ENCODE measurements at regions not wholly inside any gene's neighbourhood (a gene's known extent, or its start where the extent isn't known, plus 50 kb on each side); places are given as distances from the start of the nearest gene placed in this dataset.

DNA sequence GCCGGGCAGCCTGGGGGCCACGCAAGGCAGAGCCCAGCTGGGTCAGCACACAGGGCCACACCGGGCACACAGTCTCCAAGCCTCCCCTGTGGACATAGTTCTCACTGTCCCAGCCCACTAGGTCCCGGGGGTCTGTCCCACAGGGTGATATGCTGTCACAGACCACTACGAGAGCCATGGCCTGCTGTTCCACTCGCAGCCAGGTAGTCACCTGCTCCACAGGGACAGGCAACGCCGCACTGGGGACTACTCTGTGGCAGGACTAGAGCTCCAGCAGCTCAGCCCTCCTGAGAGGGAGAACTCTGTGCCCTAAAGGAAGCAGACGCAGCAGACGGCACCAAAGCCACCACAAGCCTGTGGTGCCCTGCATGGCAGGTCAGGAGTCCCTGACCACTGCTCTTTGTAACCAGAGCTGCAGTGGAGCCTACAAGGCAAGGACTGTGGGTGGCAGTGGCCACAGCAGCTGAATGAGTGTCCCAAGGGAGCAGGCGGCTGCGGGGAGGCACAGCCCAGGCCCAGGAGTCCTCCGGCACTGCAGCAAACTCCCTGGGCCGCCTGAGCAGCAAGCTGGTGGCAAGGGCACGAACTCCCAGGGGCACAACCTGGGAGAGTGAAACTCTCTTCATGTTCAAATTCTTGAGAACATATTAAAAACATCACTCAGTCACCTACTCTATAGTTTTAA lies 171.2 kb upstream of the GRK3 start:
- DNase-seq (ENCODE audit: low read depth in 1 of 2, low spot score in 1 of 2): no peak

DNA sequence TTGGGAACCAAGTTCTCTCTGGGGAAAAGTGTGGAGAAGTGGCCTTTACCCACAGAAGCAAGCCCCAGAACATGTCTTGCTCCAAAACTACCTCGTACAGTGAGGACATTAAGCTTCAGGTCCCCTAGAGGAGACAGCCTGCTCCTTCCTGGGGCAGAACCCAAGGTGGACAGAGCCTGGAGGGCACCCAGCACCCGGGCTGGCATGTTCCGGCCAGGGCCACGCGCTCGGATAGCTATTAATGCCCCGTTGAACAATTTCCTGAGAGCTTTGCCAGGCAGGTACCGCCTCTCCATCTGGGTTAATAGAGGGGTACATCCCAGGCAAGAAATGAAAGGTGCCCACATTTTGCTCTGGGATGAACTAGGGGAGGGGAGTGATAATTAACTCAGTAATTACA lies 169.0 kb upstream of the GRK3 start:
- DNase-seq (ENCODE audit: low read depth in 1 of 2, low spot score in 1 of 2): no peak

DNA sequence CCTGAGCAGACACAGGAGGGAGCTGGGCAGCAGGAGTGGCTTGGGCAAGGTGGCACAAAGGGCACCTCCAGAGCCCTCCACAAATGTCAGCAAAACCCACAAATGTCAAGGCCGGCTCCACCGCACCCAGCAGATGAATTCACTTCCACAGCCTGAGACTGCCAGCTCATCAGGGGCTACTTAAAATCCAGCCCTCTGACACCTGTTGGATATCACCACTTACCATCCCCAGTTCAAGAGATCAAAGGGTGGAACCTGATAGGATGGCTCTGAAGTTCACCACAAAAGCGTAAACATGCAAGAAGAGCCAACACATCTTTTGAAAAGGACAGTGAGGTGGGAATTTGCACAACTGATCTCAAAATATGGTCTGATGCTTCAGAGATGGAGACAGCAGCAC lies 168.6 kb upstream of the GRK3 start:
- no peak for DNase-seq (ENCODE audit: low read depth in 1 of 2, low spot score in 1 of 2)

DNA sequence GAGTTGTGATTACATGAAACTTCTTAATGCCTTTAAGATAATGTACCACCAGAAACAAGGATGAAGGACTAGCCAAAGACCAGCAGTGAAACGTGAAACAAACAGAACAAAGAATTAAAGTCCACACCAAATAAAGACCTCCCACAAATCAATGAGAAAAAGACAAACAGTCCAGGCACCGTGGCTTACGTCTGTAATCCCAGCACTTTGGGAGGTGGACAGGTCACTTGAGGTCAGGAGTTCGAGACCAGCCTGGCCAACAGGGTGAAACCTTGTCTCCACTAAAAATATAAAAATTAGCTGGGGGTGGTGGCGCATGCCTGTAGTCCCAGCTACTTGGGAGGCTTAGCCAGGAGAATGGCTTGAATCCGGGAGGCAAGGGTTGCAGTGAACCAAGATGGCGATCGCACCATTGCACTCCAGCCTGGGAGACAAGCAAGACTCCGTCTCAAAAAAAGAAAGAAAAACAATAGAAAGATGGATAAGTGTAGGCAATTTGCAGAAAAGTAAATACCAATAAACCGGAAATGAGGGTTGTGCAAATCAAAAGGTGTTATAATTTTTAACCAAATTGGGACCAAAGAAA lies 167.8 kb upstream of the GRK3 start:
- no peak for DNase-seq (ENCODE audit: low read depth in 1 of 2, low spot score in 1 of 2)

DNA sequence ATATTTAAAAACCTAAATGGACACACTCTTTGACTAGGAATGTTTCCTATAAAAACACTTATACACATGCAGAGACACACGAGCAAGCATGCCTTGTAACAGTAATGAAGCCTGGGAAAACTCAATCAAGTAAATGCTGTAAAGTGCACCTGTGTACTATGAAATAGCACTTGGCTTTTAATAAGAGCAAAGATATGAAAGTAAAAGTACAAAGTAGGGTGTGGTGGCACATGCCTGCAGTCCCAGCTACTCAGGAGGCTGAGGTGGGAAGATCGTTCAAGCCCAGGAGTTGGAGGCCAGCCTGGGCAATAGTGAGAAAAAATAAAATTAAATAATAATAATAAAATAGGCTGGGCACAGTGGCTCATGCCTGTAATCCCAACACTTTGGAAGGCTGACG lies 166.9 kb upstream of the GRK3 start:
- no peak for DNase-seq (ENCODE audit: low read depth in 1 of 2, low spot score in 1 of 2)

DNA sequence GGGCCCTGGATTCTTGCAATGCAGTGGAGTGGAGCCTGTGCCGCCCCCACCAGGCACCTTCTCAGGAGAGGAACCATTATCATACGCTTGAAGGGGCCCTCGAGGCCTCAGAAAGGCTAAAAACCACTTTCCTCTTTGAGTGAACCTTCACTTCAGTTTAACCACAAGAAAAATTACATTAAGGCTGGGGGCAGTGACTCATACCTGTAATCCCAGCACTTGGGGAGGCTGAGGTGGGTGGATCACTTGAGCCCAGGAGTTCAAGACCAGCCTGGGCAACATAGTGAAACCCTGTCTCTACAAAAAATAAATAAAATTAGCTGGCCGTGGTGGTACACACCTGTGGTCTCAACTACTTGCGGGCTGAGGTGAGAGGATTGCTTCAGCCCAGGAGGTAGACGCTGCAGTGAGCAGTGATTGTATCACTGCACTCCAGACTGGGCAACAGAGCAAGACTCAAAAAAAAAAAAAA lies 165.8 kb upstream of the GRK3 start:
- peak in 1 of 2 donors; percentile 30 for DNase-seq (ENCODE audit: low read depth in 1 of 2, low spot score in 1 of 2)

DNA sequence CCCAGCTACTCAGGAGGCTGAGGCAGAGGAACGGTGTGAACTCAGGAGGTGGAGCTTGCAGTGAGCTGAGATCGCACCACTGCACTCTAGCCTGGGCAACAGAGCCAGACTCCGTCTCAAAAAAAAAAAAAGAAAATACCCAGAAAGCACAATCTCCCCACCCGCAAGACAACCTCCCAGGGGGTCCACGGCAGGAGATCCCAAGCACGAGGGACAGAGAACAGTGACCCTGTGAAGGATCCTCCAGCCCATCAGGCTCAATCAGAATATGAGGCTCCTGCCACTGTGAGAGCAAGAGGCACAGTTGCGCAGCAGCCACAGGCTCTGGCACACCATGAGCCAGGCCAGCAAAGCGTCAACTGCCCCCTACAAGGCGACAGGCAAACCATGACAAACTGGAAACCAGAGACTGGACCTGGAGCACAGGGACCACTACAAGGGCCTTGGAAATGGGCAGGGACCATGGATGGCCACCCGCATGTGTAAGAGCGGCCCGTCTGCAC lies 164.8 kb upstream of the GRK3 start:
- DNase-seq (ENCODE audit: low read depth in 1 of 2, low spot score in 1 of 2): no peak

DNA sequence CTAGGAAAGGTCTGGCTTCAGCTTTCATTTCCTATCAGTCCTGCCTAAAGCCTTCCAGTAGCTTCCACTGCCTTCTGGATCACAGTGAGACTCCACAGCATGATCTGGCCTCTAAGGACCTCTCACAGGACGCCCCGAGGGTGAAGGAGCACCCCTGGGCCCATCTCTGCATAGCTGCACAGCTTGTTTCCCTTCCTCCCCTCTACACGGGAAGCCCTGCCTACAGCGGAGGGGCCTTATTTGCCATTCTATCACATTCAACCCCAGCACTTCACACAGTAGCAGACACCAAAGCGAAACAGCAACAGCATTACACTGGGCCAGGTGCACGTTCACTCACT lies 162.3 kb upstream of the GRK3 start:
- no peak for DNase-seq (ENCODE audit: low read depth in 1 of 2, low spot score in 1 of 2)

DNA sequence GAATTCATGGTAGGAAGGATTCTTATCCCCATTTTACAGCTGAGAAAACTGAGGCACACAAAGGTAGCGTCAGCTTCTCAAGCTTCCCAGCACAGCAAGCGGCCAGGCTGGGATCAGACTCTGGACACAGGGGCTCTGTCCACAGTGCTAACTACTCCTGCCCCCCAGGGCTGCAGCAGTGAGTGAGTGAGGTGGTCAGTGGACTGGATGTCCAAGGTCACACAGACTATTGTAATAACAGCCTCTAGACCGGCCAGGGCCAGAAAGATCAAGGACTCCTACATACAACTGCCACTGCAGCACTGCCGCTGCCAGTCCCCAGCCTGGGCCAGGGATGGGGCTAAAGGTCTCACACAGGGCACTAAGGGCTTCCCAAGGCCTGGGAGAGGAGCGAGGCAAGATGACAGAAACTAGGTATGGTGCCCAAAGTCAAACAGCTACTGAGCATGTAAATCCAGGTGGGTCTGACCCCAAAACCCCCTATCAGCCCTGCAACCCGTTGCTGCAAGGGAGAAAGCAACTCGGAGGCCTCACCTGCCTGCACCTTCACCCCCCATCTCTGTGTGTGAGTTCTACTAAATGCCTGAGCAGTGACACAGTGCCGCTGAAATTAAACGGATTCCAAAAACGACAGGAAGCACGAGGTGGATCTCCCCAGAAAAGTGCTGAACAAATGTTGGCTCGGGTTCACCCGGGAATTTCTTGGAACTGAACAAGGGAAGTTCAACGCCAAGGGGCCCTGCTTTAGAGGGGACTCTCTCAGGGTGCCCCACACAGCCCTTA lies 161.8 kb upstream of the GRK3 start:
- no peak for DNase-seq (ENCODE audit: low read depth in 1 of 2, low spot score in 1 of 2)

DNA sequence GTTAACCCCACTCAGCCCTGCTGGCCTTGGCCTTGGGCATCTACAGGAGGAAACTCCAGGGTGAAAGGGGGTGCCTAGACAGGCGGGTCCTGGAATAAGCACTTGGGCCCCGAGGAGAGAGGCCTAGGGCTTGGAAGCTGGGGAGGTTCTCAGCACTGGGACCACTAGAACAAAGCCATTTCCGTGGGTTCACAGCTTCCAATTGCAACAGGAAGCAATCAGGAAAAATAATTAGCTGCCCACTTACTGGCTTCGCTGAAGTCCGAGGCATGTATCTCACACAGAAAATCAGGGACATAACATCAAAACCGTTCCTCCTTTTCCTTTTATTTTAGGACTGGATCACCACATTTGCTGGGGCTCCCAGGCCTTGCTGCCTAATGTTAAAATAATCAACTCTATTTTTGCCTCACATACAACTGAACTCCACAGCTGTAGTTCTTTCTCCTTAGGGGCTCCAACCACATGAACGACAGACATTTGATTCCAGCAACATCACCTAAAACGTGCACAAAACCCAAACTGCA lies 161.1 kb upstream of the GRK3 start:
- no peak for DNase-seq (ENCODE audit: low read depth in 1 of 2, low spot score in 1 of 2)

DNA sequence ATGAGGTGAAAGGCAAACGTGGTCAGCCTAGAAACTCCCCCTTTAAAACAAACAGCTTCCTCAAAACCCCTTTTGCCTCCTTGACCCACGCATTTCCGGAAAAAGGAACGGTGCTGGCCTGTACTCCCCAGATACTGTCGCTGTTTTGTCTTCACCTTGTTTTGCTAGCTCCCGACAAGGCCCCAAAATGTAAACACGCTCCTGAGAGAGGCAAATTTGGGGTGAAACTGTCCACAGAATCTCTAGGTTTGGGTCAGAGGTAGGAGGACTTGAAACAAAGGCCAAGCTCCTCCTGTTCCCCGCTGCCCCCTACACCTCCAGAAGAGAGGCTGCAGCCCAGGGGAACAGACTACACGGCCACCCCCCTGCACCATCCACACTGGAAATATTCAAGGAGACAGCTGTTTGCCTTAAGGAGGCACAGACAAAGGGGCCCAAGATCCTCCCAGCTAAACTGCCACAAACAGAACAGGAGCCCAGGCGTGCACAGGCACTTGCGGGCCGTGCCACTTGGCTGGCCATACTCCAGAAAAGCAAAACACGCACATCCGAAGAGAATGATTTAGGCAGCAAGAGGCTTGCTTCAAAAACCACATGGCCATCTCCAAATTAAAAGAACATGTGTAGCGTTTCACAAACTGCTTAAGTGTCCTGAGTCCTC lies 160.5 kb upstream of the GRK3 start:
- DNase-seq (ENCODE audit: low read depth in 1 of 2, low spot score in 1 of 2): no peak

DNA sequence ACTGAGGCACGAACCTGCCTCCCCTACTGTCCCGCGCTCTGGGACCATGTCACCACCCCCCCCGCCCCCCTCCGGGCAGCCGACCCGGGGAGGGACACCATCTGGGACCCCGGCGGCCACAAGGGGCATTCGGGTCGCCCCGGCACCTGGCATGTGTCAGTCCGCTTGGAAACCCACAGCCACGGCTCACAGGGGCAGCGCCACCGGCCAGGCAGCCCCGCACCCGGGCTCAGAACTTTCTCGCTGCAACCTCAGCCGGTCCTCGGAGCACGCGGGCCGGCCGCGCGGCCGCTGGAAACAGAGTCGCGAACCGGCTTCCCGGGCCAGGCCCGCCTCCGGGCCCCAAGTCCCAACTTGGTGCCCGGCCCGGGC lies 159.9 kb upstream of the GRK3 start:
- no peak for DNase-seq (ENCODE audit: low read depth in 1 of 2, low spot score in 1 of 2)

DNA sequence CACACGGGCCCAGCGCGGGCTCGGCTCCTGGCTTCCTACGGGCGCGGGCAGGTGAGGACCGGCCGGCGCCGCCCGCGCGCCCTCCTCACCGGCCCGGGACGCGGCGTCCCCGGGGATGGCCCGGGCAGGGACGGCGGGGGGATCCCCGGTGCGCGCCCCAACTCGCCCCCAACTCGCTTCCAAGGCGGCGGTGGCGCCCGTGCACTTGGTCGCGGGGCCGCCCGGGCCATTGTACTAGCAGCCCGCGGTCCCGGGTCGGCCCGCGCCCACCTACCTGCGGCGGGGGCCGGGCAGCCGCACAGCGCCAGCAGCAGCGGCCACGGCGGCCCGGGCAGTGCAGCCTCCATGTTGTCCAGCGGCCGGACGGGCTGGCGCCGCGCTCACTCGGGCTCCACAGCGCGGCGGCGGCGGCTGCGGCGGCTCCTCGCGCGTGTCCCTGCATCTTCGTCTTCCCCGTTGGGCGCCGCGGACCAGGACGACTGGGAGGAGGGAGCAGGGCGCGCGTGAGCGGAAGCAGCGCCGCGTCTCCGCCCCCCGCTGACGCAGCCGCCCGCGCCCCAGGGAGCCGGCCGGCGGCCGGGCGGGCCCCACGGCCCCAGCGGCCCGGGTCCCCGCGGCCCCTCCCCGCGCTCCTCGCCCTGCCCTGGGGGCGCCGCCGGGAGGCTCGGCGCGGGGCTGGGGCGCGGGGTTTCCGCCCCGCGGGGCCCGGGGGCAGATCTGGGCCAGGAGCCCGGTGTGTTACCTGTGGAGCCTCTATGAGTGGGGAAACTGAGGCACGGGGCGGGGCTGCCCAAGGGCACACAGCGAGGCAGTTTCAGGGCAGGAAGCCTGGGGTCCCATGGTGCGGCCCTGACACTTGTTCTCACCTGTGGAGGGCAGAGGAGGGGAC lies 159.3 kb upstream of the GRK3 start:
- peak; percentile 27 to 49 for DNase-seq (ENCODE audit: low read depth in 1 of 2, low spot score in 1 of 2)

DNA sequence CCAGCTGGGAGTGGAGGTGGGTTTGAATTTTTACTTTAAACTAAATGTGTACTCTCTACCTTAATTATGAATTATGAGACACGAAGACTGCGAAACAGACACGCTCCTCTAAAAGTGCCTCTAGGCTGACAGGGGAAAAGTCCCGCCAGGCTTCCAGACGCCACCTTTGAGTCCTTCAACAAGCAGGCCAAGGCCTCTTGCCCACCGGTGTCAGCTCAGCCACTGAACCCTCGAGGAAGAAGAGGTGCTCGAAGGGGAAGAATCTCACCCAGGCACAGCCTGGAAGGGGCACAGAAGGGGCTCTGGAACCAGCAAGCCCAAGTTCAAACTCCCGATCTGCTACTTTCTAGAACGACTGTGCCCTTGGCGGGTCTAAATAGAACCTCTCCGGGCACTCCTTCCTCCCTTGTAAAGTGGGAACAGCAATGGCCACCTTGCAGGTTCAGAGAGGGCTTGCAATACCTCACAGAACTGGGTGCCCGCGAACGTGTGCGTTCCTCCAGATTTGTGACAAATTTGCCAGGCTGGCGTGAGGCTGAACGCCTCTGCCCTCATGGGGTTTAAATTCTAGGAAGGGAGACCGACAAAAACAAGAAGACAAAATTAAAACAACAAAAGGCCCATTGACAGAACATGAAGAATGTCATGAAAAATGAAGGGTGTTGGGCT lies 158.5 kb upstream of the GRK3 start:
- no peak for DNase-seq (ENCODE audit: low read depth in 1 of 2, low spot score in 1 of 2)

DNA sequence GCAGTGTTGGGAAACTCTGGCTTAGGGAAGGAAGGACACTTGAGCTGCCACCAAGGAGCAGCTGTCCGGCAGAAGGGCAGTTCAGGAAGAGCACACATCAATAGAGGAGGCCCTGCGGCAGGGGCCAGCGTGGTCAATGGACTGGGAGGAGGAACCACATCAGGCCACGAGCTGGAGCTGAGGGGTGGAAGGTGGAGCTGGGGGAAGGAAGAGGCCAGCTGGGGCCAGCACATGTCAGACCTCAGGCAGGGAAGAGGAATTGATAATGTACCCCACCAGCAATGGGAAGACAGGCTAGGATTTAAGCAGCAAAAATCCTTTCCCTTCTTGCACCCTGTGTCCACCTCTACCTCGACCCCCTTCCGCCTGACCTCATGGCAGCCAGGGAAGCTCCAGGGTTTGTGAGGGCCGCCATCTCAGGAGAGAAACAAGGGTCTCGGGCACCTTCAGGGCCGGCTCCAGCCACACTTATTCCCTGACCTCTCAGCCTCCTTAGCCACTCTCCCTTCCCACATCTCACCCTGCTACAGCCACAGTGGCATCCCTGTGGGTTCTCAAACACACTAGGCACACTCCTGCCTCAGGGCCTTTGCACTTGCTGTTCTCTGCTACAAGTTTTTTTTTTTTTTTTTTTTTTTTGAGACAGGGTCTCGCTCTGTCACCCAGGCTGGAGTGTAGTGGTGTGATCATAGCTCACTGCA lies 157.8 kb upstream of the GRK3 start:
- no peak for DNase-seq (ENCODE audit: low read depth in 1 of 2, low spot score in 1 of 2)

DNA sequence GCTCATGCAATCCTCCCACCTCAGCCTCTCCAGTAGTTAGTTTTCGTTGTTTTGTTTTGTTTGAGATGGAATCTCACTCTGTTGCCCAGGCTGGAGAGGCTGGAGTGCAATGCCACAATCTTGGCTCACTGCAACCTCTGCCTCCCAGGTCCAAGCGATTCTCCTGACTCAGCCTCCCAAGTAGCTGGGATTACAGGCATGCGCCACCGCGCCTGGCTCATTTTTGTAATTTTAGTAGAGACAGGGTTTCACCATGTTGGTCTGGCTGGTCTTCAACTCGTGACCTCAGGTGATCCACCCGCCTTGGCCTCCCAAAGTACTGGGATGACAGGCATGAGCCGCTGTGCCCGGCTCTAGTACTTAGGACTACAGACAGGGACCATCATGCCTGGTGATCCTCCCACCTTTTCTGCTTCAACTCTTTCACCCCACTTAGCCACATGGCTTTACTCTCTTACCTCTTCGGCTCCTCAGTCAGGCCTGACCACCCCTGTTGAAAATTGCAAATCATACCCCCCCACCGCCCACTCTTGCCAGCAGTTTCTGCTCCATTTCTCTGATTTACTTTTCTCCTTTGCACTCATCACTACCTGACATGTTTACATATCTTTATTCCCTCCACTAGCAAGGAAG lies 157.1 kb upstream of the GRK3 start:
- DNase-seq (ENCODE audit: low read depth in 1 of 2, low spot score in 1 of 2): no peak

DNA sequence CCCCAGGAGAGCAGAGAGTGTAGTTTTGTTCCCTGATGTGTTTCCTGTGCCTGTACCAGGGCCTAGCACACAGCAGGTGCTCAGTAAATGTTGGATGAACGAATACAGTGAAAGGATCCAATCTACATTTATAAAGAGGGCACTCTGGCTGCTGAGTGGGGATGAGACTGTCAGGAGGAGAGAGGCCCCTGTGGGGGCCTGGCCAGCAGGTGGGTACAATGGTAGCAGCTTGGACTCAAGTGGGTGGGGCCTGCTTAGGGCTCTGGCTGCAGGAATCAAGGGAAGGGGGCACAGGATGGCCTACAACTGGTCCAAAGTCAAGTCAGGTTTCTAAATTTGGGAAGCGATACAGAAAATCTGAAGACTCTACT lies 156.6 kb upstream of the GRK3 start:
- DNase-seq (ENCODE audit: low read depth in 1 of 2, low spot score in 1 of 2): no peak

DNA sequence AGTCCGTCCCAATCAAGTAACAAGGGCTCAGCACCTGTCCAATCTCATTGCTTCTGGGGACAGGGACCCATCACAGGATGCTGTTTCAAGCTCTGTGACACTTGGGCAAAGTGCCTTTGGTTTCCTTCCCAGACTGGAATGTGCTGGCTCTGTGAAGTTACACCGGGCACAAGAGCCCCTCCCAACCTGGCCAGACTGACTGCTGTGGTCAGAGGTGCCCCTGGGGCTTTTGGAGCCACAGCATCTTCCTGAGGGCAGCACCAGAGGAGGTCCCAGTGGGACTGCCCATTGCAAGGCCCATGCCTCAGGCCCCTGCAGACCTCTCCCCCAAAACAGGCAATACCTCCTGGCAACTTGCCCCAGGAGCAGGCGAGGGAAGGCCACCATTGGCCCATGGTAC lies 155.2 kb upstream of the GRK3 start:
- DNase-seq (ENCODE audit: low read depth in 1 of 2, low spot score in 1 of 2): no peak

DNA sequence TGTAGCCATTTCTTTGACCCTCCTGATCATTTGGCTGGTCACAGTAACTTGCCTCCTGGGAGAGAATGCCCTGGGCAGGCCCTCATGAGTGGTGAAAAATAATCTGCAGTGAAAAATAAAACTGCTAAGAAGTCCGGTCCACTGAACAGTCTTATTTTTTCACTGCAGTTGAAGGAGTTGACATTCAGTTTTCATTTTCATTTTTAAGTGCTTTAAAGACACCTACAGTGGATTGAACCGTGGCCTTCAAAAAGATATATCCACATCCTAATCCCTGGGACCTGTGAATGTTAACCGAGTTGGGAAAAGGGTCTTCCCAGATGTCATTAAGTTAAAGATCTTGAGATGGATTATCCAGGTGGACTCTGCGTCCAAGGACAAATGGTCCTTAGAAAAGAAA lies 153.6 kb upstream of the GRK3 start:
- no peak for DNase-seq (ENCODE audit: low read depth in 1 of 2, low spot score in 1 of 2)
